Keratinocyte (primary cell): ENCODE measurements at regions not wholly inside any gene's neighbourhood (a gene's known extent, or its start where the extent isn't known, plus 50 kb on each side); places are given as distances from the start of the nearest gene placed in this dataset.
A peak's percentile ranks its signal among the peaks of the same experiment; 100 is the strongest.

ENCODE experiments used
- DNase-seq: peaks from one replicate; pipeline ENCODE4 v3.0.0-alpha.2; 2011; ENCODE audit warnings: low read depth, missing footprints, low spot score
- FAIRE-seq: peaks from 2 replicates; lab custom pipeline; 2011; peaks lifted over from hg19 to GRCh38; lab: Jason Lieb, UNC
- H2AFZ ChIP-seq: 2 replicates; pipeline ENCODE4 v1.6.0; 2012; ENCODE audit warnings: low read length, control low read depth, inconsistent platforms; ENCODE audit not compliant: control insufficient read depth
- H3K27ac ChIP-seq: 2 replicates; pipeline ENCODE4 v1.5.1; 2011; ENCODE audit warnings: low read length; ENCODE audit not compliant: control insufficient read depth, insufficient read depth
- H3K27me3 ChIP-seq: 3 replicates; pipeline ENCODE4 v1.6.0; 2011; ENCODE audit warnings: low read length; ENCODE audit not compliant: control insufficient read depth, insufficient read depth; ENCODE audit errors: extremely low read depth
- H3K36me3 ChIP-seq, 2 experiments: 2 replicates in 1 of 2; 3 replicates in 1 of 2; pipeline ENCODE4 v1.5.1; 2011; ENCODE audit warnings: low read length in 2 of 2, mild to moderate bottlenecking in 1 of 2; ENCODE audit not compliant: control insufficient read depth in 2 of 2, insufficient read depth in 2 of 2; ENCODE audit errors: extremely low read depth in 1 of 2
- H3K4me1 ChIP-seq: 3 replicates; pipeline ENCODE4 v1.5.1; 2011; ENCODE audit warnings: low read length; ENCODE audit not compliant: control insufficient read depth, insufficient read depth; ENCODE audit errors: extremely low read depth
- H3K4me2 ChIP-seq: 3 replicates; pipeline ENCODE4 v1.6.0; 2011; ENCODE audit warnings: low read depth, low read length; ENCODE audit not compliant: control insufficient read depth, insufficient read depth; ENCODE audit errors: extremely low read depth
- H3K4me3 ChIP-seq, 3 experiments: fragments of 200-600 bp in 1 of 3; sonication (generic) in 1 of 3; 2 replicates in 2 of 3; 3 replicates in 1 of 3; pipeline ENCODE4 v1.5.1; 2011 to 2016; ENCODE audit warnings: low read length in 3 of 3, mild to moderate bottlenecking in 3 of 3, control low read depth in 2 of 3, inconsistent platforms in 1 of 3, low read depth in 1 of 3, mixed read lengths in 1 of 3, mixed run types in 1 of 3, moderate library complexity in 1 of 3; ENCODE audit not compliant: control insufficient read depth in 2 of 3, insufficient read depth in 2 of 3; ENCODE audit errors: extremely low read depth in 1 of 3
- H3K79me2 ChIP-seq: 2 replicates; pipeline ENCODE4 v1.6.0; 2012; ENCODE audit warnings: low read length; ENCODE audit not compliant: control insufficient read depth, insufficient read depth
- H3K9ac ChIP-seq: 3 replicates; pipeline ENCODE4 v1.6.0; 2011; ENCODE audit warnings: low read length; ENCODE audit not compliant: control insufficient read depth, insufficient read depth; ENCODE audit errors: extremely low read depth
- H3K9me1 ChIP-seq: 3 replicates; pipeline ENCODE4 v1.6.0; 2011; ENCODE audit warnings: low read length; ENCODE audit not compliant: control insufficient read depth, insufficient read depth; ENCODE audit errors: extremely low read depth
- H3K9me3 ChIP-seq: 2 replicates; pipeline ENCODE4 v1.5.1; 2012; ENCODE audit warnings: low read depth, low read length; ENCODE audit not compliant: control insufficient read depth
- H4K20me1 ChIP-seq: 3 replicates; pipeline ENCODE4 v1.6.0; 2011; ENCODE audit warnings: low read length; ENCODE audit not compliant: control insufficient read depth, insufficient read depth; ENCODE audit errors: extremely low read depth
- EZH2 ChIP-seq: IDR thresholded peaks from one replicate; pipeline ENCODE4 v1.6.1; 2012; ENCODE audit warnings: inconsistent platforms, mild to moderate bottlenecking, low read length, moderate library complexity
- dilution Hi-C: fragments of 300-500 bp; cut with MboI; formaldehyde crosslinking; loops from one replicate; pipeline ENCODE4 v1.7.0; 2020; ENCODE audit warnings: low sequenced_read_pairs; ENCODE audit not compliant: extremely low pct_ligation_motif_present
- TF ChIP-seq, protein P1 (sequence below), 3 experiments: IDR thresholded peaks in 1 of 3; conservative IDR thresholded peaks in 1 of 3; optimal IDR thresholded peaks in 1 of 3; 2 replicates in 2 of 3; 3 replicates in 1 of 3; pipeline versions ENCODE3 to v1.5.1; 2011; ENCODE audit warnings: low read length in 3 of 3, mild to moderate bottlenecking in 3 of 3, moderate library complexity in 2 of 3, control low read depth in 1 of 3, inconsistent platforms in 1 of 3; ENCODE audit not compliant: insufficient read depth in 2 of 3; ENCODE audit errors: extremely low read depth in 1 of 3

DNA sequence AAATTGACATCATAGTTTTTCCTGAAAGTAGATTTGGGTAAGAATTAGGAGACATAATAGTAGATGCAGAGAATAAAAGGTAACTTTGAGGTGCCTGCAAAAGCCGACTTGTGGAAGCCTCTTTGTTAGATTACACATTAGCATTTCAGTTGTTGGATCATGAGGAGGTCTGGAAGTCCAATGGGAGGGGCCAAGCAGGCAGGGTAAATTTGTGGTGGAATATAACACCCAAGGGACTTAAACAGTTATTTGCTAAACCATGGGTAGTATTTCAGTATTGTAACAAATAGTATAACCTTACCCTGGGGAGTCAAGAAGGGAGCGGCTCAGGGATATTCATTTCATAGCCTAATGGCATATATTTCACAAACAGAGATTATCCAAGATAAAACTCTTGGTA is 810.7 kb upstream of the AMOT start:
- Histone ChIP-seq H4K20me1 (no peaks in the 10 kb centered on the region), H3K36me3 (no peaks in the 10 kb centered on the region), H3K27ac (no peak overlapping the region), H3K9ac (no peak overlapping the region), H3K9me1 (no peaks in the 10 kb centered on the region), H3K79me2 (no peaks in the 10 kb centered on the region), H3K4me2 (no peak overlapping the region), H2AFZ (no peak overlapping the region), H3K9me3 (no peaks in the 10 kb centered on the region), H3K4me1 (no peaks in the 10 kb centered on the region), H3K27me3 (no peaks in the 10 kb centered on the region), H3K4me3 (no peak overlapping the region)
- dilution Hi-C loops = no loop called here
- DNase-seq = no peak
- no peak for FAIRE-seq
- TF ChIP-seq EZH2 = no peak

DNA sequence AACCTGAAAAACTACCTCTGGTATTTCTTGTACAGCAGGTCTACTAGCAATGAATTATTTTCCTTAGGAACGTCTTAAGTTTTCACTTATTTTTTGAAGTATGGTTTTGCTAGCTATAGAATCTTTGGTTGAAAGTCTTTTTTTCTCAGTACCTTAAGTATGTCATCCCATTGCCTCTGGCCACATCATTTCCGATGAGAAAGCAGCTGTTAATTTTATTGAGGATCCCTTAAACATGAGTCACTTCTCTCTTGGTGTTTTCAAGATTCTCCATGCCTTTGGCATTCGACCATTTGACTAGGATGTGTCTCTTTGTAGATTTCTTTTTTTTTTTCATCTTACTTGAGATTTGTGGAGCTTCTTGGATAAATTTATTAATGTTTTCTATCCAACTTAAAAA is 803.8 kb upstream of the AMOT start:
- Histone ChIP-seq H3K36me3 (no peaks in the 10 kb centered on the region), H3K4me1 (peaks cover 3% of the 10 kb centered on the region), H3K27ac (no peak overlapping the region), H2AFZ (no peak overlapping the region), H3K9me1 (no peaks in the 10 kb centered on the region), H3K4me3 (no peak overlapping the region), H3K9me3 (no peaks in the 10 kb centered on the region), H3K79me2 (no peaks in the 10 kb centered on the region), H3K27me3 (no peaks in the 10 kb centered on the region), H3K9ac (no peak overlapping the region), H3K4me2 (no peak overlapping the region), H4K20me1 (no peaks in the 10 kb centered on the region)
- TF ChIP-seq EZH2 = no peak
- TF ChIP-seq, protein P1, sequence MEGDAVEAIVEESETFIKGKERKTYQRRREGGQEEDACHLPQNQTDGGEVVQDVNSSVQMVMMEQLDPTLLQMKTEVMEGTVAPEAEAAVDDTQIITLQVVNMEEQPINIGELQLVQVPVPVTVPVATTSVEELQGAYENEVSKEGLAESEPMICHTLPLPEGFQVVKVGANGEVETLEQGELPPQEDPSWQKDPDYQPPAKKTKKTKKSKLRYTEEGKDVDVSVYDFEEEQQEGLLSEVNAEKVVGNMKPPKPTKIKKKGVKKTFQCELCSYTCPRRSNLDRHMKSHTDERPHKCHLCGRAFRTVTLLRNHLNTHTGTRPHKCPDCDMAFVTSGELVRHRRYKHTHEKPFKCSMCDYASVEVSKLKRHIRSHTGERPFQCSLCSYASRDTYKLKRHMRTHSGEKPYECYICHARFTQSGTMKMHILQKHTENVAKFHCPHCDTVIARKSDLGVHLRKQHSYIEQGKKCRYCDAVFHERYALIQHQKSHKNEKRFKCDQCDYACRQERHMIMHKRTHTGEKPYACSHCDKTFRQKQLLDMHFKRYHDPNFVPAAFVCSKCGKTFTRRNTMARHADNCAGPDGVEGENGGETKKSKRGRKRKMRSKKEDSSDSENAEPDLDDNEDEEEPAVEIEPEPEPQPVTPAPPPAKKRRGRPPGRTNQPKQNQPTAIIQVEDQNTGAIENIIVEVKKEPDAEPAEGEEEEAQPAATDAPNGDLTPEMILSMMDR (optimal IDR thresholded peaks at IDR 0.05 in 1 of 3, IDR thresholded peaks at IDR 0.05 in 1 of 3, conservative IDR thresholded peaks at IDR 0.05 in 1 of 3; ENCODE audit: extremely low read depth in 1 of 3, insufficient read depth in 2 of 3, low read length in 3 of 3) = no peak
- FAIRE-seq (no peak), DNase-seq (peak; percentile 4)
- dilution Hi-C loops = no loop called here

- H3K79me2 ChIP-seq = no peaks in the 10 kb centered on the region
- FAIRE-seq (no peak), DNase-seq (no peak)
- H4K20me1 ChIP-seq = no peaks in the 10 kb centered on the region
- H3K27ac ChIP-seq = no peak overlapping the region
- H3K4me1 ChIP-seq = no peaks in the 10 kb centered on the region
- no peaks in the 10 kb centered on the region for H3K27me3 ChIP-seq
- dilution Hi-C loops = no loop called here
- H3K9me1 ChIP-seq = no peaks in the 10 kb centered on the region
- H3K9me3 ChIP-seq = no peaks in the 10 kb centered on the region
- no peak overlapping the region for H3K4me3 ChIP-seq
- no peak overlapping the region for H2AFZ ChIP-seq
- H3K36me3 ChIP-seq = no peaks in the 10 kb centered on the region
- TF ChIP-seq, protein P1 (optimal IDR thresholded peaks at IDR 0.05 in 1 of 3, IDR thresholded peaks at IDR 0.05 in 1 of 3, conservative IDR thresholded peaks at IDR 0.05 in 1 of 3; ENCODE audit: extremely low read depth in 1 of 3, insufficient read depth in 2 of 3, low read length in 3 of 3) = no peak
- TF ChIP-seq EZH2 = no peak
- no peak overlapping the region for H3K9ac ChIP-seq
- H3K4me2 ChIP-seq = no peak overlapping the region
These were observed 793.9 kb upstream of the AMOT start for GRCh38 chrX:113634565-113634964.
